ENCODE measurements at regions not wholly inside any gene's neighbourhood (a gene's known extent, or its start where the extent isn't known, plus 50 kb on each side); places are given as distances from the start of the nearest gene placed in this dataset.

DNA sequence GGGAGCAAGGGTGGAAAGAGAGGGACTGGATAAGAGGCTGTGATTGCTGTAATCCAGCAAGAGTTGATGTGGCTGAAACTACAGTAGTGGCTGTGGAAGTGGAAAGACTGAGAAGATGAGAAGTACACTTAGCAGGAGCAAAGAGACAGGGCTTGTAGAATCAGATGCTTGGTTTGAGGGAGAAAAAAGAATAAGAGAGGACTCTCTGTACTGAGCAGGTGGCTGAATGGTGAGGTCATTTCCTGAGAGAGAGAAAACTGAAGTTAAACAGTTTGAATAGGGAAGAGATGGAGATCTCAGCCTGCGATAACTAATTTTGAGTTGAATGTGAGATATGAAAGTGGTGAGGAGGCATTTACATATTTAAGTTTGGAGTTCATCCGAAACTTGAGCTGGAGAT lies 95.8 kb upstream of the SLC25A36 start:
- TF ChIP-seq, protein P1, sequence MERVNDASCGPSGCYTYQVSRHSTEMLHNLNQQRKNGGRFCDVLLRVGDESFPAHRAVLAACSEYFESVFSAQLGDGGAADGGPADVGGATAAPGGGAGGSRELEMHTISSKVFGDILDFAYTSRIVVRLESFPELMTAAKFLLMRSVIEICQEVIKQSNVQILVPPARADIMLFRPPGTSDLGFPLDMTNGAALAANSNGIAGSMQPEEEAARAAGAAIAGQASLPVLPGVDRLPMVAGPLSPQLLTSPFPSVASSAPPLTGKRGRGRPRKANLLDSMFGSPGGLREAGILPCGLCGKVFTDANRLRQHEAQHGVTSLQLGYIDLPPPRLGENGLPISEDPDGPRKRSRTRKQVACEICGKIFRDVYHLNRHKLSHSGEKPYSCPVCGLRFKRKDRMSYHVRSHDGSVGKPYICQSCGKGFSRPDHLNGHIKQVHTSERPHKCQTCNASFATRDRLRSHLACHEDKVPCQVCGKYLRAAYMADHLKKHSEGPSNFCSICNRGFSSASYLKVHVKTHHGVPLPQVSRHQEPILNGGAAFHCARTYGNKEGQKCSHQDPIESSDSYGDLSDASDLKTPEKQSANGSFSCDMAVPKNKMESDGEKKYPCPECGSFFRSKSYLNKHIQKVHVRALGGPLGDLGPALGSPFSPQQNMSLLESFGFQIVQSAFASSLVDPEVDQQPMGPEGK (CRISPR knock-in tag; IDR thresholded peaks at IDR 0.05; ENCODE audit: borderline replicate concordance), result no peak
- no peak for TF ChIP-seq ISL1 (CRISPR knock-in tag; IDR thresholded peaks at IDR 0.05)
- TF ChIP-seq ZNF565 (CRISPR knock-in tag; conservative IDR thresholded peaks at IDR 0.05; ENCODE audit: low read depth), result no peak
- TF ChIP-seq, protein P2, sequence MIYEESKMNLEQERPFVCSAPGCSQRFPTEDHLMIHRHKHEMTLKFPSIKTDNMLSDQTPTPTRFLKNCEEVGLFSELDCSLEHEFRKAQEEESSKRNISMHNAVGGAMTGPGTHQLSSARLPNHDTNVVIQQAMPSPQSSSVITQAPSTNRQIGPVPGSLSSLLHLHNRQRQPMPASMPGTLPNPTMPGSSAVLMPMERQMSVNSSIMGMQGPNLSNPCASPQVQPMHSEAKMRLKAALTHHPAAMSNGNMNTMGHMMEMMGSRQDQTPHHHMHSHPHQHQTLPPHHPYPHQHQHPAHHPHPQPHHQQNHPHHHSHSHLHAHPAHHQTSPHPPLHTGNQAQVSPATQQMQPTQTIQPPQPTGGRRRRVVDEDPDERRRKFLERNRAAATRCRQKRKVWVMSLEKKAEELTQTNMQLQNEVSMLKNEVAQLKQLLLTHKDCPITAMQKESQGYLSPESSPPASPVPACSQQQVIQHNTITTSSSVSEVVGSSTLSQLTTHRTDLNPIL (CRISPR knock-in tag; IDR thresholded peaks at IDR 0.05; ENCODE audit: low read depth), result no peak
- TF ChIP-seq PPARA (CRISPR knock-in tag; IDR thresholded peaks at IDR 0.05; ENCODE audit: borderline replicate concordance), result no peak
- no peak for TF ChIP-seq ZFP3 (CRISPR knock-in tag; IDR thresholded peaks at IDR 0.05)
- TF ChIP-seq RARB (CRISPR knock-in tag; IDR thresholded peaks at IDR 0.05), result no peak
- TF ChIP-seq ESRRG (CRISPR knock-in tag; IDR thresholded peaks at IDR 0.05), result no peak
- no peak for TF ChIP-seq ARNTL (CRISPR knock-in tag; IDR thresholded peaks at IDR 0.05; ENCODE audit: borderline replicate concordance, low read depth)
- no peak for TF ChIP-seq SNAI2 (CRISPR knock-in tag; IDR thresholded peaks at IDR 0.05)
- TF ChIP-seq, protein P3, sequence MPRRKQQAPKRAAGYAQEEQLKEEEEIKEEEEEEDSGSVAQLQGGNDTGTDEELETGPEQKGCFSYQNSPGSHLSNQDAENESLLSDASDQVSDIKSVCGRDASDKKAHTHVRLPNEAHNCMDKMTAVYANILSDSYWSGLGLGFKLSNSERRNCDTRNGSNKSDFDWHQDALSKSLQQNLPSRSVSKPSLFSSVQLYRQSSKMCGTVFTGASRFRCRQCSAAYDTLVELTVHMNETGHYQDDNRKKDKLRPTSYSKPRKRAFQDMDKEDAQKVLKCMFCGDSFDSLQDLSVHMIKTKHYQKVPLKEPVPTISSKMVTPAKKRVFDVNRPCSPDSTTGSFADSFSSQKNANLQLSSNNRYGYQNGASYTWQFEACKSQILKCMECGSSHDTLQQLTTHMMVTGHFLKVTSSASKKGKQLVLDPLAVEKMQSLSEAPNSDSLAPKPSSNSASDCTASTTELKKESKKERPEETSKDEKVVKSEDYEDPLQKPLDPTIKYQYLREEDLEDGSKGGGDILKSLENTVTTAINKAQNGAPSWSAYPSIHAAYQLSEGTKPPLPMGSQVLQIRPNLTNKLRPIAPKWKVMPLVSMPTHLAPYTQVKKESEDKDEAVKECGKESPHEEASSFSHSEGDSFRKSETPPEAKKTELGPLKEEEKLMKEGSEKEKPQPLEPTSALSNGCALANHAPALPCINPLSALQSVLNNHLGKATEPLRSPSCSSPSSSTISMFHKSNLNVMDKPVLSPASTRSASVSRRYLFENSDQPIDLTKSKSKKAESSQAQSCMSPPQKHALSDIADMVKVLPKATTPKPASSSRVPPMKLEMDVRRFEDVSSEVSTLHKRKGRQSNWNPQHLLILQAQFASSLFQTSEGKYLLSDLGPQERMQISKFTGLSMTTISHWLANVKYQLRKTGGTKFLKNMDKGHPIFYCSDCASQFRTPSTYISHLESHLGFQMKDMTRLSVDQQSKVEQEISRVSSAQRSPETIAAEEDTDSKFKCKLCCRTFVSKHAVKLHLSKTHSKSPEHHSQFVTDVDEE (CRISPR knock-in tag; IDR thresholded peaks at IDR 0.05), result no peak

Data from SK-N-SH treated with all-trans-retinoic acid at 6 μM for 48 hours (cell line).